Globus pallidus (tissue), 1 donor: ENCODE measurements at regions not wholly inside any gene's neighbourhood (a gene's known extent, or its start where the extent isn't known, plus 50 kb on each side); places are given as distances from the start of the nearest gene placed in this dataset.

Experiments
- DNase-seq: peaks from one replicate; pipeline ENCODE4 v3.0.0-alpha.2; 2015; ENCODE audit warnings: low spot score

DNA sequence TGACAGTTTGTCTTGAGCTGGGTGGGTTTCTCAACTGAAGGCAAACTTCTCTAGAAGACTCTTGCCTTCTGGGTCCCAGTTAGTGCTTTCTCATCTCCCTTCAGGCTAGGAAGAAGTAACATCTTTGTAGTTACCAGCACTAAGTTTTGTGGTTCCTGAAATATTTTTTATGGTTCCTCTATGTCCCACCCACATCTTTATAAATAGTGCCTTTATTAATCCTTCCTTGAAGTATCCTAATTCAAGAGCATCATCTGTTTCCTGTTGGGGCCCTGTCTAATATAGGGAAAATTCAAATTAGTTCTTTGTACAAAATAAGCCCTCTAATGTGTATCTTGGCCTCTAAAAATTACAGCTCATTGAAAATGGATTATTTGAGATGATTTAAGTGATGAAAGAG is 147.4 kb upstream of the MAOA start:
- DNase-seq = no peak

DNA sequence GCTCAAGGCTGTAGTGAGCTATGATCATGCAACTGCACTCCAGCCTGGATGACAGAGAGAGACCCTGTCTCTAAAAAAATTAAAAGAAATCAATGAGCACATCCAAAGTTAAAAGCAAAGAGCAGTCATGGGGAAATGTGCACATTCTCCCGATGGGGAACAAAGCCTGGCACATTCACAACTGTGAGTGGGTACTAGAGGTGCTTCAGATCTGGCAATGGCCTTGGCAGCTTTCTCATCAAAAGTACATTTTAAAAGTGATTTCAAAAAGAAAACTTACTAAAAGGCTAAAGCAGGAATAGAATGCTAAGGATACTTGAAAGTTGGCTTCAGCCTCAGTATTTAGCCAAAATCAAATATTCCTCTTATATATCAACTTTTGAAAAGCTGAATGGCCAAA is 145.9 kb upstream of the MAOA start:
- DNase-seq = no peak

DNA sequence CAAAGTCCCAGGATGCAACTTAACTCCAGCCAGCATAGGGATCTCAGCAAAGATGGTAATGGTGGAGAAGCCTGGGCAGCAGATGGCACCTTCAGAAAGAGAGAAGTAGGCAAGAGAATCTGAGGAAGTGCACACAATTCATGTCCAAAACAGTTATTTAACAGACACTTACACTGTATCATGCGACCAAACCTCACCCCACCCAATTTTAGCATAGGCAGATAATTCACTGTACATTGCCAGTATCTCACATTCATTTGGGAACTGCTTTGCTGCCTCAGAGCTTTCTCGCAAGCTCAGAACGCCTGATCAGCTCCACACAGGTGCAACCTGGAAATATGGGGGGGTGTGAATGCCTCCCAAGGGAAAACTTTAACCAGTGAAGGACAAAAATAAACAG is 143.0 kb upstream of the MAOA start:
- DNase-seq = no peak

DNA sequence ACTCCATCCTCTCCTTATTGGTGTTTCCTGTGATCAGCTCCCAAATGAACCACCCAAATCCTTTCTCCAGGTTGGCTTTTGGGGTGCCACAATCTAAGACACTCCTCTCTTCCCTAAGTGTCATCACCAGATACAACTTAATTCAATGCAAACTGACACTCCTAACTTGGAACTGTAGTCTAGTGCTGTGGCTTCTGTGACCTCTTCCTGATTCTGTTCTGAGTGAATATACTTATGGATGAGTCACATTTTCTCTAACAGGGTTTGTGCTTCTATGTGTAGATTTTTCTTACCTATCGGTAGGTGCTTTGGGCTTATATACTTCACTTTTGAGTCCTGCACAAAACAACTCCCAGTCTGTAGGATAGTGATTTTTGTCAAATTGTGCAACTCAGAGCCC is 141.3 kb upstream of the MAOA start:
- no peak for DNase-seq

DNA sequence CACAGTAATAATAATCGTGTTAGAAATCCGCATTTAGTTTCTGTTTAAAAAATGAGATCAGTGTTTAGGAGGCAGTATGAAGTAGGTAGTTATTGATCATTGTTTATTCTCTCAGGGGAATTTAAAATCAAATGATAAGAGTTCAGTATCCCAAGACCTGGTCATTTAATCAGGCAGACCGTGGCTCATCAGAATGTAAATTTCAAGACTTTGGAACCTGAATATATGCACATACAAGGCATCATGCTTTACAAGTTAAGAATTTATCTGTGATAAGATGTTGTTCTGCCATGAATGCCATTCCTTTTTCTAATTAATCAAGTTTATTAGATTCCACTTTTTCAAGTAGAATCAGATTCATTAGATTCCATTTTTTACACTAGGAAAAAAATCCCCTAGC is 133.5 kb upstream of the MAOA start:
- DNase-seq = no peak

DNA sequence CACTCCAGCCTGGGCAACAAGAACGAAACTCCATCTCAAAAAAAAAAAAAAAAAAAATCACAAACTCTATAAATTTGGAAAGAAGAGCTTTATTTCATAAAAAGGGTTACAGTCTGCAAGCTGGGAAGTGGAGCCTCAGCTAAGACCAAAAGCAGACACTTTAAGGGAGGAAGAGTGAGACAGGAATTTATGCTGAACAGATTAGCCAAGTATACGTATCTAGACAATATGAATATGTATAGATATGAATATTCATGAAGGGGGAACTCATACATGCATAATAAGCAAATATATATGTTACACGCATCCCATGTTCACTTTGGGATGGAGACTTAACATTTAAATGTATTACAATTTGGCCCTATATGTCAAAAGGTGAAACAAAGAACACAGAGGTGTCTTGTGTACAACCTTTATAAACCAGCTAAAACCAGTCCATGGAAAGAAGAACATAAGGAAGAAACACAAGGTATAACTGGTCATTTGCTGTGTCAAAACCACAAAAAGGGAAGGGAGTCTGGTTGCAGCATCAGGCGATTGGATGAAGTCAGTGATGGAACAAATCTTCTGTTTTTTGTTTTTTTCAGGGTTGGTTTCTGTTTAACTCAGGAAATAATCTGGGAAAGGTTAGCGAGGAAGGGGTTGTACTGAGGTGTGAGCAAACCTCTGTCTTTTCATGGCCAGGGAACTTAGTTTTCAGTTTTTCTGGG is 130.0 kb upstream of the MAOA start:
- DNase-seq = no peak

DNA sequence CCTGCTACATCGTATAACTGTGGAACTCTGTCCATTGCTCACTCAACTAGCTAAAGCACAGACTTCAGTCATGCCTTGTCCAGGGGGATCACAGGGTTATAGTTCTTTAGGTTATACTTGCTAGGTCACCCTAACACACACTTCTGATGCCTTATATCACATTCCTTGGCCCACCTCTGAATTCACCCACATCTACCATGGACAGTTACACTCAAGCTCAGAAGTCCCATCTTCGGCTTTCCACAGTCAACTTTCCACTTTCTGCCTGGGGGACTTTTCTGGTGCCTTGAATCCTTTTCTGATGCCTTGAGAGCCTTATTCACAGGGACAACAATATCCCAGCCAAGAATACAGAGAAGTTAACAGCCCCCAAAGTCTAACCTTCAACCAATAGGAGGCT is 129.2 kb upstream of the MAOA start:
- no peak for DNase-seq

DNA sequence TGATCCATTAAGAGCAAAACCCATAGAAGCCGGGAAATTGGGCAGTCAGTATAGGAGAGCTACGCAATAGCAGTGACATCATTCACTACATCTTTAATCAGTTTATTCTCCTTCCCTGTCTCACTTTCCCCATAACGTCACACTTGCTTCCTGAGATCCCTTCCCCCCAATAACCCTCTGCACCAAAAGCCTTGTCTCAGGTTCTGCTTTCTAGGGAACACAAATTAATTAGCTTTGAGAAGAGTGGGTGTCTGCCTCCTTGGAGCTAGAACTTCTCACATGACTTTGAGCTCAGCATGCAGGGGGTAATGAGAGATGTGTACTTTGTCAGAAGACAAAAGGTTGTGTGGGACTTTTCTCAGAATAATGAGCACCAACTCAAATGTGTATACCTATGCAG is 128.3 kb upstream of the MAOA start:
- DNase-seq = no peak

DNA sequence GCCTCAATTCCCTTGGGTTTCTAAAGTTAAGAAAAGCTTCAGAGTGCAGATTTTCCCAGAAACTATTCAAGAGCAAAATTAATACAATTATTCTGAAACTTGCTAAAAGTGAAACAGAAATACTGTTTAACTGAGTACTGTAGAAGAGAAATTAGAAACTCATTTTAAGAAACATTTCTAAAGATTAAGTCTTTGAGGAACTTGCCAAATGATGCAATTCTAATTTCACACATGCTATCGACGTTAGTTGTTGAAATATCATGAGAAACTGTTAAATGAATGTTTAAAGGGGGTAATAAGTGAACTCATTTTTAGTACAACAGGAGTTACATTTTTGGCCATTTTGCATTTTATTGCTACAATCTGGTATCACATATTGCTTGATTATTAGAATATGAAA is 125.3 kb upstream of the MAOA start:
- no peak for DNase-seq

DNA sequence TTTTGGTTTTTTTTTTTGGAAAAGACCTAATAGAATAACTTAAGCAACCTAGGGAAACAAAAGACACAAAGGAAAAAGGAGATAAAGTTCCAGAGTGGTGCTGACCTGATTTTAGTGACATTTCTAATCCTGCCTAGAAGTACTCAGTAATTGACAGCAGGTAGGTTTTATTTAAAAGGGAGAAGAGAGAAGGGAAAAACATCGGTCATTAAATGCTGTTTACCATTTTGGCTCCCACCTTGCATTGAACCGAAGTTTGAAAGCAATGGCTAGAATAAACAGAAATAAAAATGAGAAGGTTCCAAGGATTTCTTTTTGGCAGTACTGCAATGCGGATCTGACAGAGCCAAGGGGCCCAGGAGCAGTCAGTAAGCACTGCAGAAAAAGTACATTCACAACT is 115.8 kb upstream of the MAOA start:
- no peak for DNase-seq

DNA sequence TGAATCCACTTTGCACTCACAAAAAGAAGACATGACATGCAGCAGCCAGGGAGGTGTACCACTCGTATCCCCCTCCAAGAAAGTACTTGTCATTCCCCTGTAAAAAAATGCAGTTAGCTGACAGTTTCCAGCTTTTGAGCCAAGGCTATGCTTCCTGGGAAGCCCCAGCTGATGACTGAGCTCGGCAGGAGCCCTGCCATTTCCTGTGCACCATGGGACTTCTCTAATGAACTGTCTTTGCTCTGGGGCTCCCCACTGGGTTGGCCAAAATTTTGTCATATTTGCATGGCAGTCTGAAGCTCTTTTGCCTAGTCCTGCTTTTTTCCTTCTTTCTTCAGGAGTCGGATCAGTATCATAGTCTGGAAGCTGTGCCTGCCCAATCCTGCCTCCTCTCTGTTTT is 104.5 kb upstream of the MAOA start:
- no peak for DNase-seq

DNA sequence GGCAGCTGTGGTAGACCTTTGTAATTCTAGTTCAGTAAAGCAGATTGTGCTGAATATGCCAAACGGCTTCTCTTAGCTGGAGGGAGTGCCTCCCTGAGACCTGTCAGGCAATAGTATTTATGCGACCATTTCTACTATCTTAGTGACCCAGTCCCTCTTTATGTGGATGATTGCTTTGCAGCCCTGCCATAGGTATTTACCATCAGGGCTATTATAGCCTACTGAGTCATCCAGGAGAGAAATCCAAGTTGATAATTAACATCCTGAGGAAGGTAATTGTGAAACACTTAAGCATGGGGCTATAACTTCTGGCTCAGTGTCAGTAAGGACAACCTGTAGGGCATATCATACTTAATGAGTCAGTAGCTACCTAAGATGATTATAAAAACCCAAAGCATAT is 103.9 kb upstream of the MAOA start:
- DNase-seq = no peak

DNA sequence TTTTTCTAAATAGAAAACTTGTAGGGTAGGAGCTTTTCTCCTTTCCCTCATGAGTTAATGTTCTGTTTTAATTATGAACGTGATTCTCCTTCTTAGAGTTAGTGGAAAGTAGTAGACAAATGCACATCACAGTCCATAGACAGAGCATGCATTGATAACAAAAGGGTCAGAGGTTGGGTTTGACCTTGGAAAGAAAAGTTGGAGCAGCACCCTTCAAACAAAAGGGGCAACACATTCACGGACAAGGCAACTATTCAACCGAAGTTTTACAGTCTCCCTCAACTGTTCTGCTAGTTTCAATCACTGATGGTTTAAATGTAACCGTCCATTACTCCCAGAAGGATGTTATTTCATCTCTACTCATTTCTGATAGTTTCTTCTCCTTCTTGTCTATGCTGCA is 103.4 kb upstream of the MAOA start:
- DNase-seq = no peak

DNA sequence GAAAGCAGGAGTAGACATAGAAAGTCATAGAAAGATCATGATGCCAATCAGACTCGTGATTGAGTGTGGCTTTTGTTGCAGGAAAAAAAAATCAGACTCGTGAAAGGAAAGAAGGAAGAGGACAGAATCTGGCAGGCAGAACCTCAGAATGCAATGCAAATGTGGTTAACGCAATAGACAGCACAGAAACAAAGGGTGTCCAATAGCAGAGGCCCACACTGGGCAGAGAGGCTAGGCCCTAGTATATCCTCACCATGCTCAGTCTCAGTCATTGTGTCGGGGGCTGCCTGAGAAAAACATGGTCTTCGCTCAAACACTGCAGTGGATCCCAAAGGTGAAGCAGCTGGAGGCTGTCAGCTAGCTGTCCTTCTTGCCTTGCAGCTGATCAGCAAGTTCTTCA is 102.8 kb upstream of the MAOA start:
- DNase-seq = no peak

DNA sequence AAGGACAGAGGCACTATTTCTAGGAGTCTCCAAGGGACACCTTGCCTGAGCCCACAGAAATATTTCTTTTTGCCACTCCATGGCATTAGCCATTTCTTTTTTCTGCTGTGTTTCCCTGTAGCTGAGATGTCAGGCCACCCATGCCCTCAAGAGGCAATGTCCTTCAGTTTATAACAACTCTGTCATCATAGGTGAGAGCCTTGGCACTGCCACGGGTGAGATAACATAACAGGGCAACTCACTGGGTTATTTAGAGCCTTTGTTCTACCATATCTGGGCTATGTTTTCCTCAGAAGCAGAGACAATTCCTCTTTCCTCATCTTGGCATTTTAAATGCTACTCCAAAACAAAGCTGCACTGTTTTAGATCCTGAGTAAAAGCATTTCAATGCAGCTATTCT is 99.9 kb upstream of the MAOA start:
- DNase-seq = peak; percentile 2

DNA sequence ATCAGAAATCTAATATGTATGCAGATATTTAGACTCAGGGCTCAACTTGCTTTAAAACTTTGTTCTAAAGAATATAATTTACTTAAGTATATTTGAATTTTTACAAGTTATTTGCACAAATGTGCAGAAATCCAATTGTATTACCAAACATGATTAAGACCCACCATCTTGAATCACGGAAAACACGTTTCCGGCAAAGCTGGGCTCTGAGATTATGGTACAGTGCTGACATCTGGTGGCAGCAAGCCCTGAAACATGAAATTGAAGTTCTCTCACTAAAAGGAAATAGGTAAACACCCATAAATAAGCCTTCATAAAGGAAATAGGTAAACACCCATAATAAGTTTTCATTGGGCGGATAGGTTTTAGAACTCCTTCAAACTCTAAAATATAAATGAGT is 98.3 kb upstream of the MAOA start:
- DNase-seq = peak; percentile 42

DNA sequence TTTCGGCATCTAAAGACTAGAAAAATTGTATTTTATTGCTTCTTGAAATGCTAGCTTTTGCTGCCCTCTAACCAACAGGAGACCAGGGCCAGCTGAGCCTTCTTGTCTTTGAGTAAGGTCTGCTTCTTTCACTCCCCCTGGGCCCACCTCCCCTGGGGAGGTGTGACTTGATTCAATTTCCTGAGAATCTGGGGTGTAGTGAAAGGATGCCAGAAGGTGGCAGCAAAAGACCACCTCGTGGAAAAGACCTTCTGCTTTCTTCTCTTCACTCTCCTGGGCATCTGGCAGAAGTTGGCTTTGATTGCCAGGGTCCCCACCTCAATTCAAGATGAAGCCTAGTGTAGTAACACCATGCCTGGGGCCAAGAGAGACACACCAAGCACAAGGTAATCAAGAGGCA is 96.5 kb upstream of the MAOA start:
- peak; percentile 31 for DNase-seq

DNA sequence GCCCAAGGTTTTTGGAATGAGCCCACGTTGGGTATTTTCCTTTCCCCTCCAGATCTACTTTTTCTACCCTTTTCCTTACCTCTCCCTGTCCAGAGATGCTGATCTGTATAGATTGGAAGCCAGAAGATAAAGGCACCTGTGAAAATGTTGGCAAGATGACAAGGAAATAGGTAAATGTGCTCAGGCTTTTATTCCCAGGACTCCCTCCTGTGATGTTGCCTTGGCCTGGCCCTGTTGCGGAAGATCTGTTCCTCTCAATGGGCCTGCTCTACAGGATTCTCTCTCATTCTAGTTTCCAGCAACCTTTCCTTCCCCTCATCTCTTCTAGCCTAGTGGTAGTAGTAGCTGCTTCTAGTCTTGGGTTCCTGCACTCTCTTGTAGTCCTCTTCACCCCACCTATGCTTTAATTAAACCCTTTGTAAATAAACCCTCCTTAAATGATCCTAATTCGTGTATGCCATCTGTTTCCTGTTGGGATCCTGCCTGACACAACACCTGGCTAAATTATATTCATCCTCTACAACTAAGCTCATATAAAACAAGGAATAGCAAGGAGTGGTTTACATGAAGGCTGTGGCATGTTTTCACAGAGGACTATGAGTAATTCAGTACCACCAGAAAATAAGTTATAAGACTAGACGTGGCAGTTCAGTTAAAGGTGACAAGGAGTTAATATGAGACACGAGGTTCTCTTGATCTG is 95.7 kb upstream of the MAOA start:
- no peak for DNase-seq

DNA sequence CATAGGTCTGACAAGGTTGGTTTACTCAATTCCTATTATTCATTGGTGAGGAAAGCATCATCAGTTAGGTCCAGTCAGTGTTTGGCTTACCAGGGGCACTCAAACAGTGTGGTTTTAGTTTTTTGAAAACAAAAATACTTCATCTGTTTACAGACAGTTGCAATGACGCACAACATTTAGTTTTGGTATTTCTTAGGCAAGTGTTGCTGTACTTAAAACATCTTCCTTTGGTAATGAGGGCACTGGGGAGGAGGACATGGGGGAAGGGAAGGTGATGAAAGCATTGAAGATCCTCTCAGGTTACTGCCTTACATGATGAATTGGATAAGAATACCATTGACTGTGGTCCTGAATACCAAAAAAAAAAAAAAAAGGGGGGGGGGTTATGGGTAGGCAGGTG is 93.7 kb upstream of the MAOA start:
- DNase-seq = no peak

DNA sequence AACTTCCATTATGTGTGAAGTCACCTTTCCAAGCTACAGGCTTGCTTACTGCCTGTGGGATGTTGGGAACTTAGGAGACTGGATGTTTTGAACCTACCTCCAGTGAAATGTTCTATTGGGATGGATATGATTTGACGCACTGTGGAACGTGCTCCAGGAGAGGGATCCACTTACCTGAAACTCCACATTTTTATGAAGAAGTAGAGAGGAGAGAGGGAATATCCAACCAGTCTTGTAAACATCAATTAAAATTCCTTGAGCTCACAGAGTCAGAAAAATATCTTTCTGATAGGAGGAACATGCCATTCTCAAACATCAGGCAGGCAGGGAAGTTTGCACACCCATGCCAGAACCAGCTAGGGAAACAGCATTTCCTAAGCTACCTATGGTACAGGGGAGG is 91.1 kb upstream of the MAOA start:
- DNase-seq = no peak

DNA sequence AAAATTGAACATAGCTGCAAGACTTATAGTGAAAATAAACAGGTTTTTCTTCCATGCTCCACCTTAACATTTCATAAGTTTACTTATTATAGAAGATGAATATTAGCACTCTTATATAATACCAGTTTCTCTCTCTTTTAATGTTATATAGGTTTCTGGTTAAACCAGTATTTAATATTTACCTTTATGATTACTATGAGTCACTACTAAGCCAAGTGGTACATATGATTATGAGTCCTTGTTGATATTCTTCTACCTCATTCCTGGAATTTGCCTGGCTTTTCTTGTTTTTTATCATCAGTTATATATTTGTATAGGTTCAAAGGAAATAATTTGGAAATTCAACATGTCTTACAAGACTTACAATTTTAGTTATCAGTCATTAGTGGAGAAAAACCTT is 89.9 kb upstream of the MAOA start:
- no peak for DNase-seq

DNA sequence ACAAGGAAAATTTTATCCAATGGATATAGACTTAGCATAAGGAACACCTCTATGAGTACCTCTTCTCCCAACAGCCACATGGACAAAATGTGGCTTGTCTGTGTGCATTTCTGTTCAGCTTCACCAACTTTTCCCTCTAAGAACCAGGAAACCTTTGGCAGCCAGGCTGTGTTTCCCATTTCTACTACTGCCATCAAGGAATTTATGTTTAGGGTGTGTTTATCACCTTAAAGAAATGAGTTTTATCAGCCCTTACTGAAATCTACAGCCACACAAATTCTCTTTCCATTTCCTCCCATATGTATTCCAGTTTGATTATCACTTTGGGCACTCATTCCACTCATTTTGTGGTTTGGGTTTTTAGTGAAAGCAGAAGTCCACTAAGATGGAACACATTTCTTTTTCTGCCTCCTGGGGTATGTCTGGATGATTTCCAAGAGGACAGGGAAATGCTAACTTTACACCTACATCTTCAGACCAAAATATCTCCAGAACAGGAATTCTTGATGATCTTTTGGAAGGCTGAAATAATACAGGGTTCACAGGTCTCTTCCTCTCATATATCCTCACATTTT is 82.6 kb upstream of the MAOA start:
- no peak for DNase-seq

DNA sequence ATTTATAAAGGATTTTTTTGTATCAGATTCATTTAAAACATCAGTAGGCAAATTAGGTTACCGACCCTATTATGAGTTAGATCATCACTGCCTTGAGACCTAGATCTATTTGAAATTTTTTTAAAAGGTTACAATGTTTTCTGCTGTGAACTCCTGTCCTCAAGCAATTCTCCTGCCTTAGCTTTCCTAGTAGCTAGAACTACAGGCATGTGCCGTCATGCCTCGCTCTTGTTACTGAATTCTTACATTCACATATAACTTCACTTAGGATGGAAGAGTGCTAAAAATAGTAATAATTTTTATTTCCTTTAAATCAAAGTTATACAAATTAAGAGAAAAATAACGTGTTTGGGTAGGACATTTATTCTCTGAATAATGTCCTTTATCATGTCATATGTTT is 75.5 kb upstream of the MAOA start:
- no peak for DNase-seq

DNA sequence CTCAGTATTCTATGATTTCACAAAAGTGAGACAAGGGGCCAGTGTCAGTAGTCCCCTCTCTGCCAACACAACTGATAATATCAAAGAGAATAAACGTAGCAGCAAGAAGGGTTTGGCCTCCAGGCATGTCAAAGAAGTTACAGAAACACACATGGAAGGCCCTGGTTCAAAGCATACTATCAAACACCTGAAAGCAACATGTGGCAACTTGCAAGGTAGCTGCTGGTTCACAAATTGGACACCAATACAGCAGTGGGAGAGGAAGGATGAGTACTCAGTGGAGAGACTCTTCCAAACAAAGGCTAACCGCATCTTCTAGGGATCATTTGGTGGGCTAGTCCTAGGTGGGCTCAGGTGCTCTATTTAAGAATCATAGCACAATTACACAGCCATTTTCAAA is 74.9 kb upstream of the MAOA start:
- DNase-seq = no peak
